Stimulated activated effector memory CD8-positive, alpha-beta T cell treated with anti-CD3 and anti-CD28 coated beads, Interleukin-12 subunit alpha, Interleukin-12 subunit beta, amount 100 ng/mL, for 72 hours (primary cell): ENCODE measurements at regions not wholly inside any gene's neighbourhood (a gene's known extent, or its start where the extent isn't known, plus 50 kb on each side); places are given as distances from the start of the nearest gene placed in this dataset.

Experiments used
- ATAC-seq: fragments of 150-1000 bp; cut with Tn5 transposase; 2 replicates; pipeline ENCODE4 v1.10.0; 2021
- DNase-seq, 2 donors: peaks; one replicate each; pipeline ENCODE4 v3.0.0; 2021 to 2022; ENCODE audit warnings: low spot score in 2 of 2
- H3K27ac Mint-ChIP-seq: one replicate; pipeline ENCODE4 v1.8.0; 2022; ENCODE audit warnings: mild to moderate bottlenecking, mixed read lengths
- H3K36me3 Mint-ChIP-seq: one replicate; pipeline ENCODE4 v1.8.0; 2022; ENCODE audit warnings: mild to moderate bottlenecking, mixed read lengths
- H3K4me1 Mint-ChIP-seq: one replicate; pipeline ENCODE4 v1.8.0; 2022; ENCODE audit warnings: mixed read lengths
- H3K4me3 Mint-ChIP-seq: one replicate; pipeline ENCODE4 v1.8.0; 2022; ENCODE audit warnings: mild to moderate bottlenecking, mixed read lengths
- H3K9me3 Mint-ChIP-seq: one replicate; pipeline ENCODE4 v1.8.0; 2022; ENCODE audit warnings: mixed read lengths

DNA sequence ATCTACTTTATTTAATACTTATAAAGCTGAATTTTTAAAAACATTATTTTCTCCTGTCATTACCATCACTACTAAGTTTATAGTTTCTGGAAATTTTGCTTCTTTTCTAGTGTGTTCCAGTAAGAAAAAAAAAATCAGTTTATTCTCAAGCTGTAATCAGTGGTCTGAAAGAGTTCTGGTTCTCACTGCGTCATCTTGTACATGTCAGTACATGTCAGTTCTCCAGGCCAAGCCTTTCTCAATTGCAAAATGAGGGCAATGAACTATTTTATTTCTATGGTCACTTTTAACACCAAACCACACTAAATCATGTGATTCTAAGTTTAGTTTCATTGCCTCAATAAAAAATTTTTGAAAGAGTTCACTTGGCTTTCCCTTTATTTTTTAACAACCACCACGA lies 468.9 kb upstream of the LRFN5 start:
- DNase-seq (no peak), ATAC-seq (no peak)
- H3K4me1 Mint-ChIP-seq, result no peaks in the 10 kb centered on the region
- no peak overlapping the region for H3K4me3 Mint-ChIP-seq
- H3K9me3 Mint-ChIP-seq, result peaks cover 12% of the 10 kb centered on the region
- no peak overlapping the region for H3K27ac Mint-ChIP-seq
- H3K36me3 Mint-ChIP-seq, result no peaks in the 10 kb centered on the region

DNA sequence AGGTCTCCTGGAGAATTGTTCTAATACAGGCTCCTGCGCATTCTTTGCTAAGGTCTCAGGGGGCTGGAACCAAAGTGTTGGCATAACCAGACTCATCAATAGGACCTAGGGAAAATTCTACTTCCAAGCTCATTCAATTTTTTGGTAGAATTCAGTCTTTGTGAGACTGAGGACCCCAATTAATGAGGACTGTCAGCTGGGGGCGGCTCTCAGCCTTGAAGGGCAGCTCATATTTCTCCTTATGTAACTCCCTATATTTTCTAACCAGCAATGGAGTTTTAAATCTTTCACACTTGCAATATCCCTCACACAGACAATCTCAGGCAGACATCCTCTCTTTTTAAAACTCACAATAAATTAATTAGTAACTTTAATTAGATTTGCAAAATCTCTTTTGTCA lies 476.4 kb upstream of the LRFN5 start:
- H3K4me1 Mint-ChIP-seq, result no peaks in the 10 kb centered on the region
- H3K36me3 Mint-ChIP-seq, result no peaks in the 10 kb centered on the region
- no peak overlapping the region for H3K4me3 Mint-ChIP-seq
- no peak overlapping the region for H3K27ac Mint-ChIP-seq
- H3K9me3 Mint-ChIP-seq, result peaks cover 6% of the 10 kb centered on the region
- ATAC-seq (no peak), DNase-seq (no peak)

- no peak for DNase-seq
- Mint-ChIP-seq H3K27ac (no peak overlapping the region), H3K4me1 (no peaks in the 10 kb centered on the region), H3K9me3 (peaks cover 12% of the 10 kb centered on the region), H3K36me3 (no peaks in the 10 kb centered on the region), H3K4me3 (no peak overlapping the region)
- no peak for ATAC-seq
Measured at GRCh38 chr14:41120402-41120801, 486.3 kb upstream of the LRFN5 start.

GRCh38 chr14:41096131-41096530 lies 510.5 kb upstream of the LRFN5 start:
- Mint-ChIP-seq H3K27ac (no peak overlapping the region), H3K4me1 (no peaks in the 10 kb centered on the region), H3K4me3 (no peak overlapping the region), H3K9me3 (peaks cover 17% of the 10 kb centered on the region), H3K36me3 (no peaks in the 10 kb centered on the region)
- ATAC-seq, result no peak
- no peak for DNase-seq

DNA sequence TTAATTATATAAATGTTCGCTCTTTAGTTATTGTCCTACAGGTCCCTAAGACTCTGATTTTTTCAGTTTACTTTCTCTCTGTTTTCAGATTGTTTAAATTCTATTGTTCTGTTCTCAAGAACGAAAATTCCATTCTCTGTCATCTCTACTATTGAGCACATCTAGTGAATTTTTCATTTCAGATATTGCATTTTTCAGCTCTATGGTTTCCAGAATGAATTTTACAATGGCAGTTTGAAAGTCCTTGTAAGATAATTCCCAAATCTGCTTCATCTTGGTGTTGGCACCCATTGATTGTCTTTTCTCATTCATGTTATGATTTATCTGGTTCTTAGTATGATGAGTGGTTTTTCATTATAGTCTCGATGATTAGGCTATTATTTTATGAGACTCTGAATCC lies 519.6 kb upstream of the LRFN5 start:
- no peaks in the 10 kb centered on the region for H3K4me1 Mint-ChIP-seq
- no peak for ATAC-seq

DNA sequence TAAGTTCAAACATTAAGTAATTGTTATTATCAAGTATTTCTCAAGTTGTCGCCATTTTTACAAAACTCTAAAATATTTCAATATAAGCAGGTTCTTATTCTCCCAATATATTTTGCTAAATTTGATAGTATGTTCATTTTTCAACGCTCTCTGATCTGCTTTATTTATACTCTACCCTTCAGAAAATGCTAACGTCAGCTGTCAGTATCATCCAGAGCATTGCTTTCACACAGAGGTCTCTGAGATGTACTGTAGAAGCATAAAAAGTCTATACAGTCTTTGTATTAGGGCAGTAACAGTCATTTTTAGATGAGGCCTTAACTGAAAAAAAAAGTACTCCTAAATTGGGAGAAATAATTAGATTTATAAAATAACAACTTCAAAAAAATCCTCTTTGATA lies 533.1 kb upstream of the LRFN5 start:
- Mint-ChIP-seq H3K27ac (no peak overlapping the region), H3K9me3 (peaks cover 6% of the 10 kb centered on the region), H3K4me3 (no peak overlapping the region), H3K36me3 (no peaks in the 10 kb centered on the region), H3K4me1 (no peaks in the 10 kb centered on the region)
- ATAC-seq (no peak), DNase-seq (no peak)

More for the DNA sequence above, 519.6 kb upstream of the LRFN5 start:
- Mint-ChIP-seq H3K9me3 (peaks cover 20% of the 10 kb centered on the region), H3K27ac (no peak overlapping the region), H3K4me3 (no peak overlapping the region), H3K36me3 (no peaks in the 10 kb centered on the region)
- no peak for DNase-seq

DNA sequence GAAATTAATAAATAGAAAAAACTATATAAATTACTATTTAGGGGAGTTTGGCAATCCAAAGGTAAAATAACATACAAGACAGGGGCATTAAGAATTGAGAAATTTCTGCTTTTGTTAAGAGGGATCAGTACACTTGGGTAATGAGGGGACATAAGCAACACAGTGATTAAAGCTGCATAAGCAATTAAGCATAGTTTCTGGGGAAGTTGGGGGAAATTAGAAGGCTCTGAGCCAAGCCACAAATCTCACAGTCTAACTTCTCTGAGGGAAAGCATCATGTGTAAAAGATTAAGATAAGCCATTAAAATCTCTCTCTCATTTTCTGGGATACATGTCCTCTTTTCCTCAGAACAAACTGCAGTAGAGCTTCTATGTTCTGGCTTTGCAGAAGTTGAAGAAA lies 533.9 kb upstream of the LRFN5 start:
- DNase-seq (no peak), ATAC-seq (no peak)
- Mint-ChIP-seq H3K4me1 (no peaks in the 10 kb centered on the region), H3K36me3 (no peaks in the 10 kb centered on the region), H3K4me3 (no peak overlapping the region), H3K27ac (no peak overlapping the region), H3K9me3 (peaks cover 9% of the 10 kb centered on the region)

DNA sequence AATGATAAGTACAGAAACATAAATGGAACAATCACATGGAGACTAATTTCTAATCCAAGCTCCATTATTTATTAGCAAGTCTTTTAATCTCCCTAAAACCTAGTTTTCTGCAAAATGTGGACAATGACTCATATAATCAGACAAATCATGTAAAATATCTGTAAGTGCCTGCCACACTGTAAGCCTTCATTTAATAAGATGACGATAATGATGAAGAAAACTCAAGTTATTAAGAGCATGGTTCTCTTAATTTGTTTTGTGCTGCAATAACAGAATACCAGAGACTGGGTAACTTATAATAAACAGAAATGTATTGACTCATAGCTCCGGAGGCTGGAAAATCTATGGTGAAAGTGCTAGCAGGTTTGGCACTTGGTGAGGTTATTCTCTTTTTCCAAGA lies 535.3 kb upstream of the LRFN5 start:
- H3K27ac Mint-ChIP-seq, result no peak overlapping the region
- no peaks in the 10 kb centered on the region for H3K4me1 Mint-ChIP-seq
- DNase-seq, result no peak
- no peak for ATAC-seq
- H3K9me3 Mint-ChIP-seq, result peaks cover 9% of the 10 kb centered on the region
- H3K36me3 Mint-ChIP-seq, result no peaks in the 10 kb centered on the region
- H3K4me3 Mint-ChIP-seq, result no peak overlapping the region

DNA sequence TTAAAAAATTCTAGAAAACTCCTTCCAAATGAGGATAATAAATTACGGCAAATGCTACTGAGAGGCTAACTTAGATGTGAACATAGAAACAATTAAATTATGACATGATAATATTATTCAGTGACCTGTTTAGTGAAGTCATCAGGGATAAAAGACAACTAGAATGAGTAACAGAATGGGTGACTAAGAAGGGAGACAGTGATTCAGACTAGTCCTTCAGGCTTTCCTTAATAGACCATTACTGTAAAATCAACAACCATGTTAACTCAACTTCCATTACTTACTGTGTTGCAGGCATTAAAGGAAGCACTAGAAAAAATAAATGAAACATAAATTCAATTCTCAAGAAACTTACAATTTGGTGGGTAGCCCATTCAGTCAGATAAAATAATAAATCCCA lies 543.9 kb upstream of the LRFN5 start:
- H3K27ac Mint-ChIP-seq, result no peak overlapping the region
- no peak for DNase-seq
- no peak overlapping the region for H3K4me3 Mint-ChIP-seq
- H3K9me3 Mint-ChIP-seq, result peaks cover 6% of the 10 kb centered on the region
- no peak for ATAC-seq
- H3K36me3 Mint-ChIP-seq, result no peaks in the 10 kb centered on the region
- H3K4me1 Mint-ChIP-seq, result no peaks in the 10 kb centered on the region

DNA sequence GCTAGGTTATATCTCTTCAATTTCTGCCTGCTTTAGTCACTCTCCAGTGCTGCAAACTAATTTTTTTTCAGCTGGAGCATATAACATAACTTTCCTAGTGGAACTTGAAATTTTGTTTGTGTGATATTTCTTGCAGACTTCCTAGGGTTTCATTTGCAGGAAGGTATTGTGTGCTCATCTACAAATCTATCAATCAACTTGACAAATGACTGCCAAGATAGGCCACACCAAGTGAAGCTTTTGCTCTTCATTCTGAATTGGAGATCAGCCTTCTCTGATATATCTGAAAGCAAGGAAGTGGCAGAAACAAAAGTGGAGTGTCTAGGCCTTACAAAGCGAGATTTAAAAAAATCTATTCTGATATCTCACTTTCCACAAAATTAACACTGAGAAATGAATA lies 551.1 kb upstream of the LRFN5 start:
- Mint-ChIP-seq H3K9me3 (peaks cover 7% of the 10 kb centered on the region), H3K36me3 (no peaks in the 10 kb centered on the region), H3K27ac (no peak overlapping the region), H3K4me3 (no peak overlapping the region), H3K4me1 (no peaks in the 10 kb centered on the region)
- ATAC-seq (no peak), DNase-seq (no peak)

DNA sequence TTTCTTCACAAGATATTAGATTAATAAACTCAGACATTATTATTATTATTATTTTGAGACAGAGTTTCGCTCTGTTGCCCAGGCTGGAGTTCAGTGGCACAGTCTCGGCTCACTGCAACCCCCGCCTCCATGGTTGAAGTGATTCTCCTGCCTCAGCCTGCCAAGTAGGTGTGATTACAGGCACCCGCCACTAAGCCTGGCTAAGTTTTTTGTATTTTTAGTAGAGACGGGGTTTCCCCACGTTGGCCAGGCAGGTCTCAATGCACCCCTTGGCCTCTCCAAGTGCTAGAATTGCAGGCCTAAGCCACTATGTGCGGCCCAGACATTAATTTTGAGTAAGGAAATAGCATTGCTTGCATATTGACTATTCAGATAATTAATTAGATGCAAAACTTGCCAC lies 554.9 kb upstream of the LRFN5 start:
- no peak overlapping the region for H3K27ac Mint-ChIP-seq
- no peak overlapping the region for H3K4me3 Mint-ChIP-seq
- DNase-seq (no peak), ATAC-seq (no peak)
- H3K4me1 Mint-ChIP-seq, result no peaks in the 10 kb centered on the region
- no peaks in the 10 kb centered on the region for H3K36me3 Mint-ChIP-seq
- H3K9me3 Mint-ChIP-seq, result peaks cover 2% of the 10 kb centered on the region

- Mint-ChIP-seq H3K4me1 (no peaks in the 10 kb centered on the region), H3K4me3 (no peak overlapping the region), H3K36me3 (no peaks in the 10 kb centered on the region), H3K9me3 (peaks cover 8% of the 10 kb centered on the region), H3K27ac (no peak overlapping the region)
- no peak for ATAC-seq
- no peak for DNase-seq
Measured at GRCh38 chr14:41047763-41048162, 558.9 kb upstream of the LRFN5 start.

DNA sequence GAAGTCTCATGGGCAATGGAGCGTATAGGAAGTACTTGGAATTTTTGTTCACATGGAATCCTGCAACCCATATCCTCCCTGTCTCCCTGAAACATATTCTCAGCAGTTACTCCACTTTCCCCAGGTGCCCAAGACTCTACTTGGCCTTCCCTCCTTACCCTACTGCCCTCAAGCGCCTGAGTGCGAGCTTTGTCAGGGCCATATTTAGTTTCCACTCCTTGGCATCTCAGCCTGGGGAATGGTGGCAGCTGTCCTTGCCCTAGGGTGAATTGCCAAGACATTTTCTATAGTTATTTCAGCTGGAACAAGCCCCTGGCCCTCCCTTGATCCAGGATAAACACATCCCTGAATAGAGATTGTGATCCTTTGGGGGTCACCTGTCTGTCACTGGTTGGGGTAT lies 569.3 kb upstream of the LRFN5 start:
- Mint-ChIP-seq H3K4me1 (no peaks in the 10 kb centered on the region), H3K4me3 (no peak overlapping the region), H3K36me3 (no peaks in the 10 kb centered on the region), H3K27ac (no peak overlapping the region), H3K9me3 (peaks cover 6% of the 10 kb centered on the region)
- no peak for ATAC-seq
- DNase-seq, result no peak

GRCh38 chr14:41034969-41035368 lies 571.7 kb upstream of the LRFN5 start:
- DNase-seq, result no peak
- Mint-ChIP-seq H3K27ac (no peak overlapping the region), H3K36me3 (no peaks in the 10 kb centered on the region), H3K4me1 (no peaks in the 10 kb centered on the region), H3K9me3 (peaks cover 14% of the 10 kb centered on the region), H3K4me3 (no peak overlapping the region)
- ATAC-seq, result no peak

GRCh38 chr14:41022932-41023331 lies 583.7 kb upstream of the LRFN5 start:
- peaks cover 11% of the 10 kb centered on the region for H3K9me3 Mint-ChIP-seq
- no peaks in the 10 kb centered on the region for H3K4me1 Mint-ChIP-seq
- no peak overlapping the region for H3K4me3 Mint-ChIP-seq
- no peak overlapping the region for H3K27ac Mint-ChIP-seq
- ATAC-seq (no peak), DNase-seq (no peak)
- no peaks in the 10 kb centered on the region for H3K36me3 Mint-ChIP-seq

GRCh38 chr14:41016213-41016612 lies 590.5 kb upstream of the LRFN5 start:
- H3K27ac Mint-ChIP-seq, result no peak overlapping the region
- no peaks in the 10 kb centered on the region for H3K4me1 Mint-ChIP-seq
- no peak for ATAC-seq
- DNase-seq, result no peak
- H3K36me3 Mint-ChIP-seq, result no peaks in the 10 kb centered on the region
- H3K4me3 Mint-ChIP-seq, result no peak overlapping the region
- H3K9me3 Mint-ChIP-seq, result peaks cover 11% of the 10 kb centered on the region

DNA sequence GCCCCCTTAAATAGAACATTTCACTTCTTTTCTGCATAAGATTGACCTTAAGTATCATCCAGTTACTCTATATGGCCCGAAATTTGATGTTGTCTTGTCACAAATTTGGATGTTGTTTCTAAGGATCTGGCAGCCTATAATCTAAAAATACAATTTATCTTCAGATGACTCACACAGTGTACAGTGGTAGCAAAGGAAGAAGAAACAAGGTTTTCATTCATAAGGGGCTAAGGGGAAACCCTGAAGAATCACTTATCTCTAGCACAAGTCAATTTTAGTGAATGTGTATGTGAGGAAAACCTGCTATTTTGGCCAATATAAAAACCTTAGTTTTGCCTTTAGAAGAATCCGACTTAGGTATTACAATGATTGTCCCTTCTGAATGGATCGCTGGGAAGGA lies 606.3 kb upstream of the LRFN5 start:
- Mint-ChIP-seq H3K4me1 (no peaks in the 10 kb centered on the region), H3K4me3 (no peak overlapping the region), H3K9me3 (peaks cover 11% of the 10 kb centered on the region), H3K27ac (no peak overlapping the region), H3K36me3 (no peaks in the 10 kb centered on the region)
- no peak for DNase-seq
- ATAC-seq, result no peak
